ENCODE measurements at regions not wholly inside any gene's neighbourhood (a gene's known extent, or its start where the extent isn't known, plus 50 kb on each side); places are given as distances from the start of the nearest gene placed in this dataset.

DNA sequence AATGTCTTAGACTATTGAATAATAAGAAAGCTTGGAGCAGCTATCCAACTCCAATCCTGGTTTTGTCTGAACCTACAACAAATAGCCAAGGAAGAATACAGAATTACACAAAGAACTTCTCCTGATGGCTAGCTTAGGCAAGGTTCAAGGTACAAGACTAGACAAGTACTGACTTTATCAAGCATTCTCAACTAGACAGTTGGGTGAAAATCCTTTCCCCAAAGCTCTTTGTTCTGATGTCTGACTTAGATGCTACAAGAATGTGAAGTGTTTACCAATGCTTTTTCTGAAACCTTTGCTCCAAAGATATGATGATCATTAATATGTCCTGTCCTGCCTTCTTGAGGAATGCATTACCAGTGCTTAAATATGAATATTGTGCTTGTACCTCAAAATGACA, 113.8 kb downstream of the ANXA2 start:
- no peak for TF ChIP-seq ZNF70 (CRISPR knock-in tag; IDR thresholded peaks at IDR 0.05)
- no peak for TF ChIP-seq TCF4 (CRISPR knock-in tag; IDR thresholded peaks at IDR 0.05; ENCODE audit: borderline replicate concordance)
- no peak for TF ChIP-seq ZFP3 (CRISPR knock-in tag; IDR thresholded peaks at IDR 0.05)
- no peak for TF ChIP-seq RARB (CRISPR knock-in tag; IDR thresholded peaks at IDR 0.05)
- TF ChIP-seq ZNF565 (CRISPR knock-in tag; conservative IDR thresholded peaks at IDR 0.05; ENCODE audit: low read depth): no peak
- TF ChIP-seq, protein P1, sequence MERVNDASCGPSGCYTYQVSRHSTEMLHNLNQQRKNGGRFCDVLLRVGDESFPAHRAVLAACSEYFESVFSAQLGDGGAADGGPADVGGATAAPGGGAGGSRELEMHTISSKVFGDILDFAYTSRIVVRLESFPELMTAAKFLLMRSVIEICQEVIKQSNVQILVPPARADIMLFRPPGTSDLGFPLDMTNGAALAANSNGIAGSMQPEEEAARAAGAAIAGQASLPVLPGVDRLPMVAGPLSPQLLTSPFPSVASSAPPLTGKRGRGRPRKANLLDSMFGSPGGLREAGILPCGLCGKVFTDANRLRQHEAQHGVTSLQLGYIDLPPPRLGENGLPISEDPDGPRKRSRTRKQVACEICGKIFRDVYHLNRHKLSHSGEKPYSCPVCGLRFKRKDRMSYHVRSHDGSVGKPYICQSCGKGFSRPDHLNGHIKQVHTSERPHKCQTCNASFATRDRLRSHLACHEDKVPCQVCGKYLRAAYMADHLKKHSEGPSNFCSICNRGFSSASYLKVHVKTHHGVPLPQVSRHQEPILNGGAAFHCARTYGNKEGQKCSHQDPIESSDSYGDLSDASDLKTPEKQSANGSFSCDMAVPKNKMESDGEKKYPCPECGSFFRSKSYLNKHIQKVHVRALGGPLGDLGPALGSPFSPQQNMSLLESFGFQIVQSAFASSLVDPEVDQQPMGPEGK (CRISPR knock-in tag; IDR thresholded peaks at IDR 0.05; ENCODE audit: borderline replicate concordance): no peak
- TF ChIP-seq ARNTL (CRISPR knock-in tag; IDR thresholded peaks at IDR 0.05; ENCODE audit: borderline replicate concordance, low read depth): no peak
- TF ChIP-seq, protein P2, sequence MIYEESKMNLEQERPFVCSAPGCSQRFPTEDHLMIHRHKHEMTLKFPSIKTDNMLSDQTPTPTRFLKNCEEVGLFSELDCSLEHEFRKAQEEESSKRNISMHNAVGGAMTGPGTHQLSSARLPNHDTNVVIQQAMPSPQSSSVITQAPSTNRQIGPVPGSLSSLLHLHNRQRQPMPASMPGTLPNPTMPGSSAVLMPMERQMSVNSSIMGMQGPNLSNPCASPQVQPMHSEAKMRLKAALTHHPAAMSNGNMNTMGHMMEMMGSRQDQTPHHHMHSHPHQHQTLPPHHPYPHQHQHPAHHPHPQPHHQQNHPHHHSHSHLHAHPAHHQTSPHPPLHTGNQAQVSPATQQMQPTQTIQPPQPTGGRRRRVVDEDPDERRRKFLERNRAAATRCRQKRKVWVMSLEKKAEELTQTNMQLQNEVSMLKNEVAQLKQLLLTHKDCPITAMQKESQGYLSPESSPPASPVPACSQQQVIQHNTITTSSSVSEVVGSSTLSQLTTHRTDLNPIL (CRISPR knock-in tag; IDR thresholded peaks at IDR 0.05; ENCODE audit: low read depth): no peak
- TF ChIP-seq SNAI2 (CRISPR knock-in tag; IDR thresholded peaks at IDR 0.05): no peak
